ENCODE measurements at regions not wholly inside any gene's neighbourhood (a gene's known extent, or its start where the extent isn't known, plus 50 kb on each side); places are given as distances from the start of the nearest gene placed in this dataset.

DNA sequence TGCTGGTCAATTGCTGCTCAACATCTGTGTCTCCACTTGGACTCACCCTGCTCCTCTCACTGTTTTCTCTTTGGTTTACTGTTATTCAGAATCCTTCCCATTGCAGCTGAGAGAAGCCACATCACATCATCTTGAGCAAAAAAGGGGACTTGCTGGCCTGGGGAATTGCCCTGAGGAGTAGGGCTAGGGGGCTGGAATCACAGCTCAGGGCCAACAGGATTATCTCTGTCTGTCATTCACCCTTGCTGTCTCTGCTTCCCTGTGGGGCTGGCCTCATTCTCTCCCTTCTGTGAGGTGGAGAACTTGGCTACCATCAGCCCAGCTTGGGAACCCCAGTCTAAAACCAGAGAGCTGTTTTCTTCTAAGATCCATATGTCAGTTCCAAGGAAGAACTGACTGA lies 140.7 kb upstream of the WNT4 start (continued):
- TF ChIP-seq NANOG (IDR thresholded peaks at IDR 0.05; ENCODE audit: insufficient read depth, low read depth, low read length, poor library complexity, severe bottlenecking) (no peak), SUZ12 (IDR thresholded peaks at IDR 0.05; ENCODE audit: low read length) (no peak), HDAC6 (IDR thresholded peaks at IDR 0.05; ENCODE audit: low read depth, low read length) (no peak), CBX8 (IDR thresholded peaks at IDR 0.05; ENCODE audit: borderline replicate concordance, low read depth, low read length) (no peak), CHD2 (IDR thresholded peaks at IDR 0.05; ENCODE audit: low read length) (no peak)
- TF ChIP-seq, protein P1, sequence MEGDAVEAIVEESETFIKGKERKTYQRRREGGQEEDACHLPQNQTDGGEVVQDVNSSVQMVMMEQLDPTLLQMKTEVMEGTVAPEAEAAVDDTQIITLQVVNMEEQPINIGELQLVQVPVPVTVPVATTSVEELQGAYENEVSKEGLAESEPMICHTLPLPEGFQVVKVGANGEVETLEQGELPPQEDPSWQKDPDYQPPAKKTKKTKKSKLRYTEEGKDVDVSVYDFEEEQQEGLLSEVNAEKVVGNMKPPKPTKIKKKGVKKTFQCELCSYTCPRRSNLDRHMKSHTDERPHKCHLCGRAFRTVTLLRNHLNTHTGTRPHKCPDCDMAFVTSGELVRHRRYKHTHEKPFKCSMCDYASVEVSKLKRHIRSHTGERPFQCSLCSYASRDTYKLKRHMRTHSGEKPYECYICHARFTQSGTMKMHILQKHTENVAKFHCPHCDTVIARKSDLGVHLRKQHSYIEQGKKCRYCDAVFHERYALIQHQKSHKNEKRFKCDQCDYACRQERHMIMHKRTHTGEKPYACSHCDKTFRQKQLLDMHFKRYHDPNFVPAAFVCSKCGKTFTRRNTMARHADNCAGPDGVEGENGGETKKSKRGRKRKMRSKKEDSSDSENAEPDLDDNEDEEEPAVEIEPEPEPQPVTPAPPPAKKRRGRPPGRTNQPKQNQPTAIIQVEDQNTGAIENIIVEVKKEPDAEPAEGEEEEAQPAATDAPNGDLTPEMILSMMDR (IDR thresholded peaks at IDR 0.05; ENCODE audit: control extremely low read depth in 1 of 3, insufficient read depth in 1 of 3, low read depth in 1 of 3, low read length in 3 of 3), result no peak

Data from H1 (cell line).